SK-N-SH treated with all-trans-retinoic acid at 6 μM for 48 hours (cell line): ENCODE measurements at regions not wholly inside any gene's neighbourhood (a gene's known extent, or its start where the extent isn't known, plus 50 kb on each side); places are given as distances from the start of the nearest gene placed in this dataset.

Experiments
- OSR1 ChIP-seq: fragments of 250-450 bp; sonication (Bioruptor Pico); IDR thresholded peaks from 2 replicates; pipeline ENCODE4 v1.8.0; 2022; ENCODE audit warnings: moderate library complexity, mild to moderate bottlenecking, inconsistent platforms
- PPARA ChIP-seq: fragments of 250-450 bp; sonication (Bioruptor Pico); IDR thresholded peaks from 2 replicates; pipeline ENCODE4 v1.5.0; 2020; ENCODE audit warnings: mild to moderate bottlenecking, borderline replicate concordance
- RARB ChIP-seq: fragments of 250-450 bp; sonication (Bioruptor Pico); IDR thresholded peaks from 2 replicates; pipeline ENCODE4 v1.8.0; 2021; ENCODE audit warnings: mild to moderate bottlenecking, moderate library complexity
- TOX ChIP-seq: fragments of 250-450 bp; sonication (Bioruptor Pico); IDR thresholded peaks from 2 replicates; pipeline ENCODE4 v1.8.0; 2021; ENCODE audit warnings: mild to moderate bottlenecking, moderate library complexity, borderline replicate concordance
- ZFP3 ChIP-seq: fragments of 250-450 bp; sonication (Bioruptor Pico); IDR thresholded peaks from 2 replicates; pipeline ENCODE4 v1.5.0; 2020; ENCODE audit warnings: mild to moderate bottlenecking, moderate library complexity
- ZFP30 ChIP-seq: fragments of 450-650 bp; formaldehyde crosslinking; IDR thresholded peaks from 2 replicates; pipeline ENCODE4 v1.5.0; 2022; ENCODE audit warnings: mild to moderate bottlenecking, moderate library complexity
- TF ChIP-seq, protein P1 (sequence below): fragments of 250-450 bp; sonication (Bioruptor Pico); IDR thresholded peaks from 2 replicates; pipeline ENCODE4 v1.5.0; 2020; ENCODE audit warnings: mild to moderate bottlenecking, moderate library complexity
- TF ChIP-seq, protein P2 (sequence below): fragments of 250-450 bp; sonication (Bioruptor Pico); IDR thresholded peaks from 2 replicates; pipeline ENCODE4 v1.8.0; 2020; ENCODE audit warnings: mild to moderate bottlenecking, moderate library complexity, borderline replicate concordance

DNA sequence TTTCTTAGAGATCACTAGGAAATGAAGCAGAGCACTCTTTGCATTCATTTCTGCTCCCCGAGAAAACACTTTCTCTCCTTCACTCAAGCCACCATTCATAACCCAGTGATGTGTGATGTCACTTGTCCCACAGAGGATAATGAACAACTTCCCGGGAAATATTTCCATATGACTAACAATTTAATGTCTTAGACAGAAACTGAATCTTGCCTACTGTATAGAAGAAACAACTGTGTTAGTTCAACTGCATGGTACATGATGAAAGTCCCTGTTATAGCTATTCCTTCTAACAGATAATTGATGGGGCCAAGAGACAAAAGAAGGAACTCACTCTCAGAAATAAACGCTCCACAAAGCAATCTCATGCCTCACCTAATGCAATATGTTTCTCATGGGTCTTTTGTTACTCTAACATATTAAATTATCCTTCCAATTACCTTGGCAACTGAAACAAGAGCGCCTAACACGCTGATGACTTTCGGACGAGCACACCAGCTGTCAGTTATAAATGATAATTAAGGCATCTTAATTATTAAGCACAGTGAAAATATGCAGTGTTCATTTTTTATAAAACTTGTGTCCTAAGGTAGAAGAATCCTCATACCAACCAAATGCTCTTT lies 113.7 kb upstream of the TLR3 start:
- no peak for TF ChIP-seq ZFP3 (CRISPR knock-in tag)
- TF ChIP-seq PPARA (CRISPR knock-in tag): no peak
- TF ChIP-seq, protein P1, sequence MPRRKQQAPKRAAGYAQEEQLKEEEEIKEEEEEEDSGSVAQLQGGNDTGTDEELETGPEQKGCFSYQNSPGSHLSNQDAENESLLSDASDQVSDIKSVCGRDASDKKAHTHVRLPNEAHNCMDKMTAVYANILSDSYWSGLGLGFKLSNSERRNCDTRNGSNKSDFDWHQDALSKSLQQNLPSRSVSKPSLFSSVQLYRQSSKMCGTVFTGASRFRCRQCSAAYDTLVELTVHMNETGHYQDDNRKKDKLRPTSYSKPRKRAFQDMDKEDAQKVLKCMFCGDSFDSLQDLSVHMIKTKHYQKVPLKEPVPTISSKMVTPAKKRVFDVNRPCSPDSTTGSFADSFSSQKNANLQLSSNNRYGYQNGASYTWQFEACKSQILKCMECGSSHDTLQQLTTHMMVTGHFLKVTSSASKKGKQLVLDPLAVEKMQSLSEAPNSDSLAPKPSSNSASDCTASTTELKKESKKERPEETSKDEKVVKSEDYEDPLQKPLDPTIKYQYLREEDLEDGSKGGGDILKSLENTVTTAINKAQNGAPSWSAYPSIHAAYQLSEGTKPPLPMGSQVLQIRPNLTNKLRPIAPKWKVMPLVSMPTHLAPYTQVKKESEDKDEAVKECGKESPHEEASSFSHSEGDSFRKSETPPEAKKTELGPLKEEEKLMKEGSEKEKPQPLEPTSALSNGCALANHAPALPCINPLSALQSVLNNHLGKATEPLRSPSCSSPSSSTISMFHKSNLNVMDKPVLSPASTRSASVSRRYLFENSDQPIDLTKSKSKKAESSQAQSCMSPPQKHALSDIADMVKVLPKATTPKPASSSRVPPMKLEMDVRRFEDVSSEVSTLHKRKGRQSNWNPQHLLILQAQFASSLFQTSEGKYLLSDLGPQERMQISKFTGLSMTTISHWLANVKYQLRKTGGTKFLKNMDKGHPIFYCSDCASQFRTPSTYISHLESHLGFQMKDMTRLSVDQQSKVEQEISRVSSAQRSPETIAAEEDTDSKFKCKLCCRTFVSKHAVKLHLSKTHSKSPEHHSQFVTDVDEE (CRISPR knock-in tag): no peak
- no peak for TF ChIP-seq TOX (CRISPR knock-in tag)
- no peak for TF ChIP-seq OSR1 (CRISPR knock-in tag)
- no peak for TF ChIP-seq RARB (CRISPR knock-in tag)
- TF ChIP-seq ZFP30 (CRISPR knock-in tag): no peak
- TF ChIP-seq, protein P2, sequence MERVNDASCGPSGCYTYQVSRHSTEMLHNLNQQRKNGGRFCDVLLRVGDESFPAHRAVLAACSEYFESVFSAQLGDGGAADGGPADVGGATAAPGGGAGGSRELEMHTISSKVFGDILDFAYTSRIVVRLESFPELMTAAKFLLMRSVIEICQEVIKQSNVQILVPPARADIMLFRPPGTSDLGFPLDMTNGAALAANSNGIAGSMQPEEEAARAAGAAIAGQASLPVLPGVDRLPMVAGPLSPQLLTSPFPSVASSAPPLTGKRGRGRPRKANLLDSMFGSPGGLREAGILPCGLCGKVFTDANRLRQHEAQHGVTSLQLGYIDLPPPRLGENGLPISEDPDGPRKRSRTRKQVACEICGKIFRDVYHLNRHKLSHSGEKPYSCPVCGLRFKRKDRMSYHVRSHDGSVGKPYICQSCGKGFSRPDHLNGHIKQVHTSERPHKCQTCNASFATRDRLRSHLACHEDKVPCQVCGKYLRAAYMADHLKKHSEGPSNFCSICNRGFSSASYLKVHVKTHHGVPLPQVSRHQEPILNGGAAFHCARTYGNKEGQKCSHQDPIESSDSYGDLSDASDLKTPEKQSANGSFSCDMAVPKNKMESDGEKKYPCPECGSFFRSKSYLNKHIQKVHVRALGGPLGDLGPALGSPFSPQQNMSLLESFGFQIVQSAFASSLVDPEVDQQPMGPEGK: no peak
